NT2/D1 (cell line): ENCODE measurements at regions not wholly inside any gene's neighbourhood (a gene's known extent, or its start where the extent isn't known, plus 50 kb on each side); places are given as distances from the start of the nearest gene placed in this dataset.

Experiments used
- YY1 ChIP-seq: IDR thresholded peaks from 2 replicates; pipeline ENCODE4 v1.6.1; 2011; ENCODE audit not compliant: insufficient read length, insufficient read depth
- ZNF274 ChIP-seq: IDR thresholded peaks from 2 replicates; pipeline ENCODE4 v1.6.1; 2011; ENCODE audit warnings: mild to moderate bottlenecking, low read depth, low read length

- TF ChIP-seq ZNF274 (no peak), YY1 (no peak)
Observed at GRCh38 chr10:84676536-84676935, 348.1 kb downstream of the CCSER2 start.
